ENCODE measurements at regions not wholly inside any gene's neighbourhood (a gene's known extent, or its start where the extent isn't known, plus 50 kb on each side); places are given as distances from the start of the nearest gene placed in this dataset.

GRCh38 chr2:14272396-14273075, 360.0 kb upstream of the LRATD1 start:
- Histone ChIP-seq H3K4me3 (no peak overlapping the region), H3K27me3 (no peaks in the 10 kb centered on the region), H3K36me3 (no peaks in the 10 kb centered on the region), H3K4me1 (no peaks in the 10 kb centered on the region), H3K9me3 (peaks cover 0 to 3% (median 0%) of the 10 kb centered on the region in 4 donors), H3K27ac (replicated peaks in 1 of 4) (no peak overlapping the region)
- intact Hi-C loops (cut with DNase I): no loop called here
- WGBS: 75% methylated on average over 4 of the region's 4 CpGs
- no peak for DNase-seq (ENCODE audit: extremely low spot score)
- no peak for TF ChIP-seq EP300 (IDR thresholded peaks at IDR 0.05)
- TF ChIP-seq POLR2AphosphoS5 (IDR thresholded peaks at IDR 0.05): no peak
- TF ChIP-seq POLR2A (IDR thresholded peaks at IDR 0.05; ENCODE audit: low read depth): no peak
- no peak for TF ChIP-seq CTCF (IDR thresholded peaks at IDR 0.05)

GRCh38 chr2:14273650-14274049, 358.9 kb upstream of the LRATD1 start:
- no peaks in the 10 kb centered on the region for H3K36me3 ChIP-seq
- WGBS: 62% methylated on average over 1 of the region's 1 CpG
- H3K9me3 ChIP-seq: peaks cover 0 to 3% (median 0%) of the 10 kb centered on the region in 4 donors
- DNase-seq (ENCODE audit: extremely low spot score): no peak
- H3K27ac ChIP-seq (replicated peaks in 1 of 4): no peak overlapping the region
- intact Hi-C loops (cut with DNase I): no loop called here
- no peaks in the 10 kb centered on the region for H3K27me3 ChIP-seq
- H3K4me3 ChIP-seq: no peak overlapping the region
- TF ChIP-seq EP300 (IDR thresholded peaks at IDR 0.05): no peak
- TF ChIP-seq CTCF (IDR thresholded peaks at IDR 0.05): no peak
- no peak for TF ChIP-seq POLR2A (IDR thresholded peaks at IDR 0.05; ENCODE audit: low read depth)
- TF ChIP-seq POLR2AphosphoS5 (IDR thresholded peaks at IDR 0.05): no peak
- no peaks in the 10 kb centered on the region for H3K4me1 ChIP-seq

- H3K4me1 ChIP-seq: no peaks in the 10 kb centered on the region
- H3K4me3 ChIP-seq: no peak overlapping the region
- H3K27me3 ChIP-seq: no peaks in the 10 kb centered on the region
- no peak for DNase-seq (ENCODE audit: extremely low spot score)
- intact Hi-C loops (cut with DNase I): no loop called here
- TF ChIP-seq CTCF (IDR thresholded peaks at IDR 0.05): no peak
- TF ChIP-seq POLR2A (IDR thresholded peaks at IDR 0.05; ENCODE audit: low read depth): no peak
- no peak for TF ChIP-seq POLR2AphosphoS5 (IDR thresholded peaks at IDR 0.05)
- TF ChIP-seq EP300 (IDR thresholded peaks at IDR 0.05): no peak
- H3K9me3 ChIP-seq: no peaks in the 10 kb centered on the region
- no peak overlapping the region for H3K27ac ChIP-seq (replicated peaks in 1 of 4)
- no peaks in the 10 kb centered on the region for H3K36me3 ChIP-seq
Observed at GRCh38 chr2:14284244-14284643, 348.3 kb upstream of the LRATD1 start.

- Histone ChIP-seq H3K4me1 (no peaks in the 10 kb centered on the region), H3K4me3 (no peak overlapping the region), H3K27ac (replicated peaks in 1 of 4) (no peak overlapping the region), H3K36me3 (no peaks in the 10 kb centered on the region), H3K9me3 (no peaks in the 10 kb centered on the region), H3K27me3 (no peaks in the 10 kb centered on the region)
- DNase-seq (ENCODE audit: extremely low spot score): no peak
- TF ChIP-seq POLR2A (IDR thresholded peaks at IDR 0.05; ENCODE audit: low read depth) (no peak), EP300 (IDR thresholded peaks at IDR 0.05) (no peak), CTCF (IDR thresholded peaks at IDR 0.05) (no peak), POLR2AphosphoS5 (IDR thresholded peaks at IDR 0.05) (no peak)
- WGBS: 88% methylated on average over 1 of the region's 1 CpG
- intact Hi-C loops (cut with DNase I): no loop called here
Observed at GRCh38 chr2:14285812-14286211, 346.7 kb upstream of the LRATD1 start.

- Histone ChIP-seq H3K4me3 (no peak overlapping the region), H3K9me3 (no peaks in the 10 kb centered on the region), H3K36me3 (no peaks in the 10 kb centered on the region), H3K27ac (replicated peaks in 1 of 4) (no peak overlapping the region), H3K4me1 (no peaks in the 10 kb centered on the region), H3K27me3 (no peaks in the 10 kb centered on the region)
- WGBS: 80% methylated on average over 2 of the region's 3 CpGs
- intact Hi-C loops (cut with DNase I): no loop called here
- TF ChIP-seq POLR2AphosphoS5 (IDR thresholded peaks at IDR 0.05) (no peak), CTCF (IDR thresholded peaks at IDR 0.05) (no peak)
- DNase-seq (ENCODE audit: extremely low spot score): no peak
Observed at GRCh38 chr2:14288016-14288415, 344.5 kb upstream of the LRATD1 start.
